ENCODE measurements at regions not wholly inside any gene's neighbourhood (a gene's known extent, or its start where the extent isn't known, plus 50 kb on each side); places are given as distances from the start of the nearest gene placed in this dataset.

GRCh38 chr12:127722611-127723010 lies 544.4 kb upstream of the TMEM132C start:
- no peak for TF ChIP-seq CTCF (IDR thresholded peaks at IDR 0.05; ENCODE audit: insufficient read depth, low read depth, low read length, missing control alignments)
- no peak overlapping the region for H3K4me3 ChIP-seq (ENCODE audit: low read length)
- no peak for DNase-seq (ENCODE audit: low read depth)

GRCh38 chr12:127723251-127723650 lies 543.7 kb upstream of the TMEM132C start:
- TF ChIP-seq CTCF (IDR thresholded peaks at IDR 0.05; ENCODE audit: insufficient read depth, low read depth, low read length, missing control alignments), result no peak
- no peak for DNase-seq (ENCODE audit: low read depth)

GRCh38 chr12:127726671-127727315 lies 540.2 kb upstream of the TMEM132C start:
- no peak for DNase-seq (ENCODE audit: low read depth)
- no peak for TF ChIP-seq CTCF (IDR thresholded peaks at IDR 0.05; ENCODE audit: insufficient read depth, low read depth, low read length, missing control alignments)

More at GRCh38 chr12:127723251-127723650, 543.7 kb upstream of the TMEM132C start:
- H3K4me3 ChIP-seq (ENCODE audit: low read length), result no peak overlapping the region

GRCh38 chr12:127728285-127728684 lies 538.7 kb upstream of the TMEM132C start:
- H3K4me3 ChIP-seq (ENCODE audit: low read length), result no peak overlapping the region
- TF ChIP-seq CTCF (IDR thresholded peaks at IDR 0.05; ENCODE audit: insufficient read depth, low read depth, low read length, missing control alignments), result no peak
- DNase-seq (ENCODE audit: low read depth), result no peak

More at GRCh38 chr12:127726671-127727315, 540.2 kb upstream of the TMEM132C start:
- H3K4me3 ChIP-seq (ENCODE audit: low read length), result no peak overlapping the region

GRCh38 chr12:127728729-127729128 lies 538.2 kb upstream of the TMEM132C start:
- no peak for TF ChIP-seq CTCF (IDR thresholded peaks at IDR 0.05; ENCODE audit: insufficient read depth, low read depth, low read length, missing control alignments)
- no peak overlapping the region for H3K4me3 ChIP-seq (ENCODE audit: low read length)
- DNase-seq (ENCODE audit: low read depth), result no peak

GRCh38 chr12:127729381-127729780 lies 537.6 kb upstream of the TMEM132C start:
- no peak for TF ChIP-seq CTCF (IDR thresholded peaks at IDR 0.05; ENCODE audit: insufficient read depth, low read depth, low read length, missing control alignments)
- no peak overlapping the region for H3K4me3 ChIP-seq (ENCODE audit: low read length)
- no peak for DNase-seq (ENCODE audit: low read depth)

GRCh38 chr12:127731657-127732056 lies 535.3 kb upstream of the TMEM132C start:
- no peak for DNase-seq (ENCODE audit: low read depth)
- TF ChIP-seq CTCF (IDR thresholded peaks at IDR 0.05; ENCODE audit: insufficient read depth, low read depth, low read length, missing control alignments), result no peak
- H3K4me3 ChIP-seq (ENCODE audit: low read length), result no peak overlapping the region

All from epithelial cell of esophagus (primary cell).